Fibroblast of lung (primary cell): ENCODE measurements at regions not wholly inside any gene's neighbourhood (a gene's known extent, or its start where the extent isn't known, plus 50 kb on each side); places are given as distances from the start of the nearest gene placed in this dataset.

Experiments
- EZH2 ChIP-seq: IDR thresholded peaks from 2 replicates; pipeline ENCODE4 v1.5.1; 2012; ENCODE audit warnings: low read length, control low read depth, mild to moderate bottlenecking; ENCODE audit errors: missing control alignments
- TF ChIP-seq, protein P1 (sequence below), 2 donors: IDR thresholded peaks in 1 of 2; conservative IDR thresholded peaks in 1 of 2; 1 replicate in 1 of 2; 2 replicates in 1 of 2; pipeline ENCODE4 v1.5.1; 2011 to 2012; ENCODE audit warnings: low read length in 2 of 2, control low read depth in 1 of 2, inconsistent platforms in 1 of 2, low read depth in 1 of 2, mild to moderate bottlenecking in 1 of 2

DNA sequence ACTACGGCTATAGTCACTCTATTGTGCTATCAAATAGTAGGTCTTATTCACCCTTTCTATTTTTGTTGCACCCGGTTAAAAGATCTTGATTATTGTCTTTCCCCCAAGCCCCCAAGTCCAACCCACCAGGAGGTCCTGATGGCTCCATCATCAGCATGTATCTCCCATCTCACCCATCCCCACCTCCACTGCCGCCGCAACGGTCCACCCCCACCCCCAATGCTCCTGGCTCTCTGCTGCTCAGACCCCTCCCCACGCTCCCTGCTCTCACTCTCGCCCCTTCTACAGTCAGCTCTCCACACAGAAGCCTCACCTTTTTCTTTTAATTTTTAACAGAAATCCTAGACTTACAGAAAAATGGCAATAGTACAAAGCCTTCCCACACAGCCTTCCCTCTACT, 51.5 kb upstream of the SH3PXD2B start:
- TF ChIP-seq, protein P1, sequence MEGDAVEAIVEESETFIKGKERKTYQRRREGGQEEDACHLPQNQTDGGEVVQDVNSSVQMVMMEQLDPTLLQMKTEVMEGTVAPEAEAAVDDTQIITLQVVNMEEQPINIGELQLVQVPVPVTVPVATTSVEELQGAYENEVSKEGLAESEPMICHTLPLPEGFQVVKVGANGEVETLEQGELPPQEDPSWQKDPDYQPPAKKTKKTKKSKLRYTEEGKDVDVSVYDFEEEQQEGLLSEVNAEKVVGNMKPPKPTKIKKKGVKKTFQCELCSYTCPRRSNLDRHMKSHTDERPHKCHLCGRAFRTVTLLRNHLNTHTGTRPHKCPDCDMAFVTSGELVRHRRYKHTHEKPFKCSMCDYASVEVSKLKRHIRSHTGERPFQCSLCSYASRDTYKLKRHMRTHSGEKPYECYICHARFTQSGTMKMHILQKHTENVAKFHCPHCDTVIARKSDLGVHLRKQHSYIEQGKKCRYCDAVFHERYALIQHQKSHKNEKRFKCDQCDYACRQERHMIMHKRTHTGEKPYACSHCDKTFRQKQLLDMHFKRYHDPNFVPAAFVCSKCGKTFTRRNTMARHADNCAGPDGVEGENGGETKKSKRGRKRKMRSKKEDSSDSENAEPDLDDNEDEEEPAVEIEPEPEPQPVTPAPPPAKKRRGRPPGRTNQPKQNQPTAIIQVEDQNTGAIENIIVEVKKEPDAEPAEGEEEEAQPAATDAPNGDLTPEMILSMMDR (conservative IDR thresholded peaks at IDR 0.05 in 1 of 2, IDR thresholded peaks at IDR 0.05 in 1 of 2; ENCODE audit: low read depth in 1 of 2, low read length in 2 of 2) = no peak
- no peak for TF ChIP-seq EZH2
